DOHH2 (cell line): ENCODE measurements at regions not wholly inside any gene's neighbourhood (a gene's known extent, or its start where the extent isn't known, plus 50 kb on each side); places are given as distances from the start of the nearest gene placed in this dataset.

Experiments used
- H3F3A ChIP-seq: fragments of 200-600 bp; sonication (generic), shearing (Covaris generic); 2 replicates; pipeline ENCODE4 v1.6.0; 2016; ENCODE audit warnings: antibody characterized with exemption, mild to moderate bottlenecking; ENCODE audit not compliant: control insufficient read depth, insufficient read depth
- H3K27ac ChIP-seq: fragments of 200-600 bp; sonication (generic); 2 replicates; pipeline ENCODE4 v1.5.1; 2014; ENCODE audit warnings: low read depth, mild to moderate bottlenecking, low read length, moderate library complexity
- H3K27me3 ChIP-seq: fragments of 200-600 bp; sonication (generic); 2 replicates; pipeline ENCODE4 v1.6.1; 2014; ENCODE audit warnings: mild to moderate bottlenecking, low read length, mixed read lengths; ENCODE audit not compliant: control insufficient read depth
- H3K36me3 ChIP-seq: fragments of 200-600 bp; sonication (generic); 2 replicates; pipeline ENCODE4 v1.6.1; 2014; ENCODE audit warnings: mild to moderate bottlenecking, low read length, moderate library complexity, mixed read lengths; ENCODE audit not compliant: control insufficient read depth
- H3K4me1 ChIP-seq: fragments of 200-600 bp; sonication (generic); 2 replicates; pipeline ENCODE4 v1.6.1; 2014; ENCODE audit warnings: mild to moderate bottlenecking, low read length, mixed read lengths; ENCODE audit not compliant: control insufficient read depth
- H3K4me2 ChIP-seq: fragments of 200-600 bp; sonication (generic); 2 replicates; pipeline ENCODE4 v1.6.0; 2014; ENCODE audit warnings: mild to moderate bottlenecking, low read length, moderate library complexity
- H3K4me3 ChIP-seq: fragments of 200-600 bp; sonication (generic); 2 replicates; pipeline ENCODE4 v1.5.1; 2014; ENCODE audit warnings: mild to moderate bottlenecking, low read length, mixed read lengths
- H3K79me2 ChIP-seq: fragments of 200-600 bp; sonication (generic); 2 replicates; pipeline ENCODE4 v1.6.1; 2014; ENCODE audit warnings: mild to moderate bottlenecking, low read length, mixed read lengths; ENCODE audit not compliant: control insufficient read depth
- H3K9me2 ChIP-seq: fragments of 200-600 bp; sonication (generic); replicated peaks from 2 replicates; pipeline ENCODE4 v1.6.1; 2014; ENCODE audit warnings: mild to moderate bottlenecking, low read length, mixed read lengths; ENCODE audit not compliant: control insufficient read depth
- H3K9me3 ChIP-seq: fragments of 200-600 bp; sonication (generic); 2 replicates; pipeline ENCODE4 v1.6.1; 2014; ENCODE audit warnings: antibody characterized with exemption, low read length, mixed read lengths; ENCODE audit not compliant: control insufficient read depth, insufficient read depth
- H4K20me1 ChIP-seq: fragments of 200-600 bp; sonication (generic); 2 replicates; pipeline ENCODE4 v1.6.0; 2014; ENCODE audit warnings: low read depth, mild to moderate bottlenecking, antibody characterized with exemption, low read length, moderate library complexity; ENCODE audit not compliant: control insufficient read depth, insufficient read depth
- CTCF ChIP-seq: fragments of 200-600 bp; sonication (generic); IDR thresholded peaks from one replicate; pipeline ENCODE4 v1.5.1; 2014; ENCODE audit warnings: antibody characterized with exemption, mild to moderate bottlenecking, low read depth, low read length; ENCODE audit not compliant: poor library complexity, severe bottlenecking
- EZH2phosphoT487 ChIP-seq: fragments of 200-600 bp; sonication (generic); IDR thresholded peaks from 2 replicates; pipeline ENCODE4 v1.6.1; 2017; ENCODE audit warnings: borderline replicate concordance, mild to moderate bottlenecking, antibody characterized with exemption, low read length, moderate library complexity, mixed read lengths

- H3K4me3 ChIP-seq: no peak overlapping the region
- no peaks in the 10 kb centered on the region for H3K4me1 ChIP-seq
- TF ChIP-seq CTCF (no peak), EZH2phosphoT487 (no peak)
- no peak overlapping the region for H3K27ac ChIP-seq
- peaks cover 3% of the 10 kb centered on the region; the same call in 1 of the 2 replicates for H3K9me3 ChIP-seq
- no peak overlapping the region for H3K4me2 ChIP-seq
- no peaks in the 10 kb centered on the region for H3K36me3 ChIP-seq
- no peaks in the 10 kb centered on the region for H4K20me1 ChIP-seq
- no peaks in the 10 kb centered on the region for H3K9me2 ChIP-seq
- no peaks in the 10 kb centered on the region for H3K79me2 ChIP-seq
- no peaks in the 10 kb centered on the region for H3F3A ChIP-seq
- H3K27me3 ChIP-seq: no peaks in the 10 kb centered on the region
These were observed 1431.0 kb upstream of the WWC1 start for GRCh38 chr5:166860426-166860825.

- Histone ChIP-seq H3K27ac (no peak overlapping the region), H3F3A (no peaks in the 10 kb centered on the region), H3K4me2 (no peak overlapping the region), H3K27me3 (no peaks in the 10 kb centered on the region), H3K4me1 (no peaks in the 10 kb centered on the region), H3K9me2 (no peaks in the 10 kb centered on the region), H4K20me1 (no peaks in the 10 kb centered on the region), H3K4me3 (no peak overlapping the region), H3K9me3 (peaks cover 3% of the 10 kb centered on the region; the same call in 1 of the 2 replicates), H3K79me2 (no peaks in the 10 kb centered on the region), H3K36me3 (no peaks in the 10 kb centered on the region)
- TF ChIP-seq CTCF (no peak), EZH2phosphoT487 (no peak)
These were observed 1428.9 kb upstream of the WWC1 start for GRCh38 chr5:166862581-166862980.

- H3K27me3 ChIP-seq: no peaks in the 10 kb centered on the region
- H3K27ac ChIP-seq: no peak overlapping the region
- no peak overlapping the region for H3K4me2 ChIP-seq
- no peaks in the 10 kb centered on the region for H3K9me2 ChIP-seq
- H3K4me3 ChIP-seq: no peak overlapping the region
- no peaks in the 10 kb centered on the region for H3K36me3 ChIP-seq
- TF ChIP-seq EZH2phosphoT487 (no peak), CTCF (no peak)
- H3K79me2 ChIP-seq: no peaks in the 10 kb centered on the region
- H3K9me3 ChIP-seq: peaks cover 3% of the 10 kb centered on the region; the same call in 1 of the 2 replicates
- no peaks in the 10 kb centered on the region for H3F3A ChIP-seq
- H3K4me1 ChIP-seq: no peaks in the 10 kb centered on the region
- H4K20me1 ChIP-seq: no peaks in the 10 kb centered on the region
These were observed 1426.2 kb upstream of the WWC1 start for GRCh38 chr5:166865206-166865605.
